ENCODE measurements at regions not wholly inside any gene's neighbourhood (a gene's known extent, or its start where the extent isn't known, plus 50 kb on each side); places are given as distances from the start of the nearest gene placed in this dataset.
A peak's percentile ranks its signal among the peaks of the same experiment; 100 is the strongest.
"Not testable (repeated sequence)": the region's sequence is repeated elsewhere in the genome, so short reads cannot be mapped to it uniquely, and the experiment has no call there.

DNA sequence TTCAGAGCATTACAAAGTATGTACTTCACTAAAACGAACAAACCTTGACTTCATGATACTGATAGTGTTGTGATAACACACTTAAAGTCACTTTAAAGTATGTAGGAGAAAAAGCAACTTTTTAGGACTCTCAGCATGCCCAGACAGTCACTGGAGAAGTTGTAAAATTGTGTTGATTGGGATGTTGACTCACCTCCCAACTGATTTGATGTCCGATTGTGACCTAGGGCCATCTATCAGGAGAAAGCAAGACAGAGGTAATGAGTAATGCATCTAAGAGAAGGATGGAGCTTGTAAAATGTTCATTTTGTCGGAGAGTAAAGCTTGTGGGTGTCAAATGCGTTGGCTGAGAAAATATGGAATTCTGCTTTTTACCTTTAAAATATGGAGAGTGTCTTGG, 135.4 kb upstream of the SEMA3D start:
- DNase-seq (ENCODE audit: low read depth) = no peak

DNA sequence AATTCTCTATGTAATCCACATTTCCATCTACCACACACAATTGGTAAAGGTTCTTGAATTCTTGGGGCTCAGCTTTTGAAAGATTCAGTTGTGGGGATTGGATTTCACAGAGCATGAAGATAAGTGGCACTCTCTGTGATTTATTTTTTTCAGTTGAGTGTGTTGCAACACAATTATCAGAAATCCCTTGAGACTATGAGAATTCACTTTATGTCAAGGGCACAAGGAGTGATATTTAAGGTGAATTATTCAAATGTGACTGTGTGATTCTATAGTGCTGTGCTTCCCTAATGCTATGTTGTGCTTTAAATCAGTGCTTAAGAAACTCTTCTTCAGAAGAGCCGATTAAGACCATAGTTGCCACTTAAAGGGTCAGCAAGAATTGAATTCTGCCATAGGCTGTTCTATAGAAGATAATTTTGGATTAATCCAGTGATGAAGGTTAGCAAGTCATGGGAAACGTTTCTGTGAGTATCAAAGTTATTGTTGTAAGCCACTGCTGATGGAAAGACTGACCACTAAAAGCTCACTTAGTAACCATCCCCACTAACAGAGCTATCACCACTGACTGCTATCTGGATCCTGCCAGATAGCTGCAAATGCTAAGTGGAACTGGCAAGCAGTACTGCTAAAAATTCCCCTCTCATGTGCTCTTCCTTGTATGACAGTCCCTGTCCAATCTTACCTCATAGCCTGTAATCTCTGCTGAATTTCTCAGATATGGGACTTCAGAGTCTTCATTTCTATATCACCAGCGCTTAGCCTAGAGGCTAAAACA, 134.0 kb upstream of the SEMA3D start:
- no peak for DNase-seq (ENCODE audit: low read depth)

DNA sequence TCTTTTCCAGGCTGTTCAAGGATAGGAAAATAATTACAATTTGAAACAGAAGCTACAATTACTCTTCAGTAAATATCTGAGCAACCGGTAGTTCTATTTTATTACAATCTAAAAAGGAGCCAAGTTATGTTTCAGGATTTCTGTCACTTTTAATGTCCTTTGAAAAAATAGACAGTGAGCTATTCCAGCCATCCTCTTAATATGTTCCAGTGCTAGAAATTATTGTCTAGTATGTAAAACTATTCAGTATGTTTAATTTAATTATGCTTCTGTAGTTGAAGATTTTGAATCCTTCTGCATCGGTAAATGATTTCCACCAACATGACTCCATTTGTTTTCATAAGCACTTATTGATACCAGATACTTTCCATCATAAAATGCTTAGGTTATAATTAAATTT, 129.6 kb upstream of the SEMA3D start:
- DNase-seq (ENCODE audit: low read depth) = no peak

DNA sequence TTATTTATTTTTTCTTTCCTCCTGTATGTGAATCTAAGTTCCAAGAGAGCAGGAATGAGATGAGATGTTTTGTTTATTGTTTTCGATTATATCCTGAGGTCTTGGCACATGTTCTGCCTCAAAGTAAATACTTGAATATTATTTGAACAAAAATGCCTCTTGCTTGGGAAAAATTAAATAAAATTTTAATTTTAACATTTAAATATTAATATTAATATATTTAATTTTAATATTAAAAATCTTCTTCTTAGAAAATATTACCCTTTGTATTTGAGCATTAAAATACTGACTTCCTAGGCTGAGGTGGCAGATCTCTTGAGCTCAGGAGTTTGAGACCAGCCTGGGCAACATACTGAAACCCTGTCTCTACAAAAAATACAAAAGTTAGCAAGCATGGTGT, 123.4 kb upstream of the SEMA3D start:
- no peak for DNase-seq (ENCODE audit: low read depth)

DNA sequence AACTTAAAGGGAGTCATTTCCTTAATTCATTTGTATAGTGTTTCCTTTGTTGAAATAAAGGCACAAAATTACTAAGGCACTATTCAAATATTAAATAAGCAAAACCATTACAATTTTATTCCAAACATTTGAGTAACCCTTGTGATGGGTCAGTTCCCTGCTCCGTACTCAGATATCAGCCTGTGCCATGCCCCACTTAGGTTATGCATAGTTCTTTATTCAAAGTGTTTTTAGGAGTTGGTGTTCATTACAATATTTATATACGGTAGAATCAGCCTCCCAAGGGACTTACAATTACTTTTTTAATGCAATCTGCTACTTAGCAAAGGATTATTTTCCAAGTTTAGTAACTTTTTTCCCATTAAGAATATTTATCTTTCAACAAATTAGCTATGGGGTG, 119.3 kb upstream of the SEMA3D start:
- peak; percentile 38 for DNase-seq (ENCODE audit: low read depth)

DNA sequence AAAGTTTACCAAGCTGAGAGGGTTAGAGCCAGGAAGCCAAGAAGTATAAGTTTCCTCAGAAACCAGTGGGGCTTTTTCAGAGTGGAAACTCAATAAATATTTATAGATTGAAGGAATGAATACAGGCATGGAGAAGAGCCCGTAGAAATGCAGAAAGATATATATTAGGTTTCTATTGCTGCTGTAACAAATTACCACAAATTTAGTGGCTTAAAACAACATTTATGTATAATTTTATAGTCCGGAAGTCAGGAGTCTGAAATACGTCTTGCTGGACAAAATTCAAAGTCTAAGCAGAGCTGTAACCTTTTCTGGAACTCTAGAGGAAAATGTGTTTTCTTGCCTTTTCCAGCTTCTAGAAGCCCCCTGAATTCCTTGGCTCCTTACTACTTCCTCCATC, 107.3 kb upstream of the SEMA3D start:
- DNase-seq (ENCODE audit: low read depth) = no peak

DNA sequence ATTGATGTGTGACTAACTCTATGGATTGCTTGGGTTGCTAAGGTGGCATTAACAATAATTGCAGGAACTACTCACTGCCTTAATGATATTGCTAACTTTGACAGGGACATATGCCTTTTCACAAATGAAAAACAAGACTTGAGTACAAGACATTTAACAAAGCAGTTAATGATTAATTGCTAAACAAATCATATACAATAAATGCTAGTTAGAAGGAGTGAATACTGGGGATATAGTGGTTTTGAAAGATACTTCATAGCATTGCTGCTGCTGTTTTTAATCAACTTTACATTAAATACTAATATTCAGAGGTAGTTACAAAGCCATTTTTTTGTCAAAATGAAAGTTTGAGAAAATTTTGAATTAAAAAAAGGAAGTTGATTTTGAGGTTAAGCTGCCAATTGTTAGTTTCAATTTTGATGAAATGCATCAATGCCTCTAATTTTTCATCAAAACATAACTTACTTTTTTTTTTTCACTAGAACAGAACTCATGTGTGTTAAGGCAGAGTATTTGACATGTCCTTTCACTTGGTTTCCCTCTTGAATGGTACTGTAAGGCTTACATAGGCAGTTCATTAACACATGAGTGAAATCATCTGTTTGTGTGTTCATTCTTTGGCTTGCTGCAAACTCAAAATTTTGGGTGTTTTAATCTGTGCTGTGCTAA, 106.2 kb upstream of the SEMA3D start:
- no peak for DNase-seq (ENCODE audit: low read depth)

DNA sequence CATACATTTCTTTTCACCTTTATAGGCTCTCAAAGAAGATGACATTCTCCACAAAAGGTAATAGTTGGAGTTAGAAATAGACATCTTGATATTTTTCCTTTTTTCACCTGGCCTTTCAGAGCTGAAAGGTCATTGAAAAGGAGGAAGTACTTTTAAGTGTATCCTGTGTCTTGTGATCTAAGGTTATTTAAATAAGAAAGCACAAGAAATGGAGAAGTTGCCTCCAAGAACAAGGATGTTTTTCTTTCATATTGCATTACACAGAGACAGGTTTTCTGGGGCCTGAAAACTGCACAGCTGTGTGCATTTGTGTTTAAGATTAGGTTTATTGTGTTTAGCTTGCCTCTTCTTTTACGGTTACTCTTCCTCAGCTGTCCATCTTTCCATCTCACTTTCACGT, 103.4 kb upstream of the SEMA3D start:
- DNase-seq (ENCODE audit: low read depth) = no peak

DNA sequence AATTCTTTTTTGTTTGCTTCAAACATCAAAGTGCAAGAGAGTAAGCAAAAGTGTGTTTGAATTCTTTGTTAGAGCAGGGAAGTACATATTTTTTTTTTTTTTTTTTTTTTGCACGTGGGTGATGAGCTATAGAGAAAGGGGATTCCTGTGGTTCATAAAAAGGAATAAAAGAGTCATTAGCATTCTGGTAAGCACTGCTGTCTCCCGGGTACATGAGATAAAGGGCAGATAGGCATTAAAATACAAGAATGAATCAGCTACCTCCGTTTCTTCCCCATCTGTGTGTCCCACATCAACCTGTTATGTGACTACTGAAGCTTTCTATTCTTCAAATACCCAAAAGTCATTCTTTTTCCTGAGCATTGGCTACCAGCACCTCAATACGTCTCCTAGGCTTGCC, 102.4 kb upstream of the SEMA3D start:
- no peak for DNase-seq (ENCODE audit: low read depth)

DNA sequence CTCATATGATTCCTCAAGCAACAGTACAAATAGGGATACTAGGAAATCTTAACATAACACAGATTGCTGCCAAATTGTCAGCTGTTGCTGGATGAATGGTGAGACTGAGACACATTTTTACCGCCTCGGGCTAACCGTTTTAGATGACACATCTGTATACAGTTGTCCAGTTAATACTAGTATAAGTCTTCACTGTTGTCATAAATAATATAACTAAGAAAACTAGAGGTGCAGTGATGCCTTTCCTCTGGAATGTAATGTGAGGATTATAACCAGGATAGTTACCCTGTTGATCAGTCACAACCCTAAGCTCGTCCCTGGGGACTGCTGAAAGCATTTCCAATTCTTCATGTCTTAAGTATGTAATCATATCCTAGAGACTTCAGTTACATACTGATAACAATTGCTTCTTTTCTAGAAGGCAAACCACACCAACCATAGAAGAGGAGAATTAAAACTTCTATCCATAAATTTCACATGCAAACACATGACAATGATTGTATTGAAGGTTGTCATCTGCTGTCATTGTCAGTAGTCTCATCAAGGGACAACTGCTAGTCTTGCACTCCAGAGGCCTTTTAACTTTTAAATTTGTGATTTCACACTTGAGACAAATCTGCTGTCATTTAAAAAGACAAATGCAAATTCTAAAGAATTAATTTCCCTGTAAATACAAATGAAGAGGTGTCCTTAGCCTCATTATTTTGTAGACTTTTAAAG, 100.4 kb upstream of the SEMA3D start:
- peak; percentile 45 for DNase-seq (ENCODE audit: low read depth)

DNA sequence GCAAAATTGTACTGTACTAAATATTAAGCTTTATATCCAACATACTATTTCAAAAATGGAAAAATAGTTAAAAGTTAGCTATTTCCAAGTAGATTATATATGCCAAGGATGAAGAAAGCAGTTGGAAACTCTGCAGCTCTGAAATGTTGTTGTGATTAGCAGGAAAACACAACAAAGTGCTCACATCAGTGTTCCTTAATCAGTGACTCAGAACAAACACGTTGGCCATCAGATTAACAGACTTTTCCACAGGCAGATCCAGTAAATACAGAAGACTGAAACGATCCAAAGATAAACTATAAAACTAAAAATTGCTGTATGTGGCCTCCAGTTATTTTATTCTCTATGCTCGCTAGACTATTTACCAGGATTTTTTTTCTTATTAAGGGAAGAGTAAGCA, 99.6 kb upstream of the SEMA3D start:
- peak; percentile 34 for DNase-seq (ENCODE audit: low read depth)

DNA sequence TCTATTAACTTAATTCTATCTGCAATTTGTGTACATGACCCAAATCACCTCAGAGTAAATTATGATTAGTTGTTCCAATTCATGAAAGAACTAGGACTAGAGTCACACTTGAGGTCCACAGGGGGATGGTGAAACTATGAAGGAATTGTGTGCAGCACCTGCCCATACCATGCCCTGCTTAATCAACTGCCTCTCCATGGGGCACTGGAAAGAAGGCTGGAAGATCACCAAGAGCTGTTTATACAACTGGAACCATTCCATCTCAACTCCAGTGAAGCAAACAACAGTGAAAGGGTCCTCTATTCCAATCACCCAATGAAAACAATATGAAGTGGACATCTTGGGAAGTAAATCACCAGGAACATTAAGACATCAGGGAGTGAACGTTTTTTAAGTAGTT, 98.7 kb upstream of the SEMA3D start:
- no peak for DNase-seq (ENCODE audit: low read depth)

DNA sequence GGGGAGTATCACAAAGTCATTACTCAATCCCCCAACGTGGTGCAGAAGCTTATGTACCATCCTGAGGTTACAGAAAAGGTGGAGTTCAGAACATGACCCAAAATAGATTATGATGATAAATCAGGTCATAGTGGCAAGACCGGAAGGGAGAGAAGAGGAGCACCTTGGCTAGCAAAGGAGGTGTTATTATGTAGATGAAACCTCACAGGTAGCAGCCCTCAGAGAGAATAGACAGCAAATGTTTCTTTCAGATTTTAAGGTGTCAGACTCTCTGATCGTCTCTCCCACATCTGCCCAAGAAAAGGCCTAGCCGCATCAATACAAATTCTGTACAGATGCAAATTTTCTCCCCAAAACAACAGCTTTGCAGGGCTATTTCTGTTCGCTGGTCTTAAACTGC, 88.3 kb upstream of the SEMA3D start:
- no peak for DNase-seq (ENCODE audit: low read depth)

DNA sequence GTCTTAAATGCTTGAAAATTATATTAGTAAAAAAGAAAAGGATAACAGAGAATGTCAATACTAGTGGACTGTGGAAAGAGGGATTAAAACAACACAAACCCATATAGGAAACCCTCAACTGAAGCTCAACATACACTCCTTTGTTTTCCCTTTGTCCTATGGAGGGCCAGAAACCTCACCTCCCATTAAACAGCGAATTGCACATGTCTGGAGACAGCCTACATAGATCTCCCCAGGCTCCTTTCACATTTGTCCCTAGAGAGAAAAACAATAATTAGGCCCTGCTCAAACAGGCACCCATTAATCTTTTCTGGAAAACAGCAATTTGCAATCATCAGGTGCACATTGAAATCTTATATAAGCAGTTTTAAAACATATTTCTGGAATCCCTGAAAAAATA, 87.6 kb upstream of the SEMA3D start:
- DNase-seq (ENCODE audit: low read depth) = no peak

DNA sequence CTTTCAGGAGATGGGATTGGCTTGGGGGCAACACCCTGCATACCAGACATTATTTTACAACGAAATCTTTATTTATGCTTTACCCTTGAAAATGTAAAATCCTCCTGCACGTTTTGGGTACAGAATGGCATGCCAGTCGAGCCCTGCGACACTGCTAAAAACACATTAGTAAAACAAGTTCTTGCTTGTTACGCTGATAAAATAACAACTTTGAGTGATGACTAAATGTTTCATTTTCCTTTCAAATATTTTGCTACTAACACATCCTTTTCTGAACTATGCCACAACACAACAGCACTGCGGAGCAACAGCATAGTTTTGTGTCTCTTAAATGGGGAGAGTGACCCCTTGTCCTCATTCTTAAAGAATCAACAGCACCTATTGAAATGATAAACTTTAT, 76.0 kb upstream of the SEMA3D start:
- no peak for DNase-seq (ENCODE audit: low read depth)

DNA sequence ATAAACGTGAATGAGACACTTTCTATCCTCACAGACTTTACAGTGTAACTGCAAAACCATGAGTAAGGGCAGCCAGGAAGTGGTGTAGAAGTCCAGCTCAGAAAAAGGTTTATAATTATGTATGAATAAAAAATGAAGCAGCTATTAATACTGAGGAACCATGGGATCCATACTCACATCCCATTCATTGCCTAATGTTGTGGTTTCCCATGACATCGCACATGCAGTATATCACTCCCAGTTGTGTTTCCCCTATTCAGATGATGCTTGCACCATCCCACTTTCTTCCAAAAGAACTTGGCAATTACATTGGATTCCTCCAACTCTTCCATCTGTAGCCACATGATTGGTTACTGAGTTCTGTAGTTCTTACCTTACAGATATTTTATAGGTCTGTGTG, 74.5 kb upstream of the SEMA3D start:
- DNase-seq (ENCODE audit: low read depth) = peak; percentile 6

DNA sequence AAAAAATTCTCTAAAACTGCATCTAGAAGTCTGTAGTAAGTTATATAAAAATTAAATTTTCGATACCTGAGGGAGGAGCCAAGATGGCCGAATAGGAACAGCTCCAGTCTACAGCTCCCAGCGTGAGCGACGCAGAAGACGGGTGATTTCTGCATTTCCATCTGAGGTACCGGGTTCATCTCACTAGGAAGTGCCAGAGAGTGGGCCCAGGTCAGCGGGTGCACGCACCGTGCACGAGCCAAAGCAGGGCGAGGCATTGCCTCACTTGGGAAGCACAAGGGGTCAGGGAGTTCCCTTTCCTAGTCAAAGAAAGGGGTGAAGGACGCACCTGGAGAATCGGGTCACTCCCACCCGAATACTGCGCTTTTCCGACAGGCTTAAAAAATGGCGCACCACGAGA, 62.9 kb upstream of the SEMA3D start:
- DNase-seq (ENCODE audit: low read depth) = not testable (repeated sequence)

DNA sequence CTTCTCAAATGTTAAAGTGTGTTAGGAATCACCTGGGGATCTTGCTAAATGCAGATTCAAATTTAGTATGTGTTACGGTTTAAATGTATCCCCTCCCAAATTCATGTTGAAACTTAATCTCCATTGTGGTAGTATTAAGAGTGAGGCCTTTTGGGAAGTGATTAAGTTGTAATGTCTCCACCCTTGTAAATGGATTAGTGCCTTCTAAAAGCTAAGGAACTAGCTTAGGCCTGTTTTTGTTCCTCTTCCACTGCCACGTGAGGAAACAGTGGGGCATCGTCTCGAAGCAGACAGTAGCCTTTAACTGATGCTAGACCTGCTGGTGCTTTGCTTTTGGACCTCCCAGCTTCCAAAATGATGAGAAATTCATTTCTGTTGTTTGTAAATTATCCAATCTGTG, 52.3 kb upstream of the SEMA3D start:
- DNase-seq (ENCODE audit: low read depth) = no peak

DNA sequence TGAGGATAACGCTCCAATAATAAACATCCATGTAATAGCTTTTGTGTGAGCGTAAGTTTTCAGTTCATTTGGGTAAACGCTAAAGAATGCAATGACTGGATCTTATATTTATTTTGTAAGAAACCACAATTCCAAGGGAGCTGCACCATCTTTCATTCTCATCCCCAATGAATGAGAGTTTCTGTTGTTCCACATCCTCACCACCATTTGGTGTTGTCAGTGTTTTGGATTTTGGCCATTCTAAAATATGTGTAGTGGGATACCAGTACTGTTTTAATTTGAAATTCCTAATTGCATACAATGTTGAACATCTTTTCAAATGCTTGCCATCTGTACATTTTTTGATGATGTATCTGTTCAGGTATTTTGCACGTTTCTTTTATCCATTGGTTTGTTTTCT, 50.9 kb upstream of the SEMA3D start:
- DNase-seq (ENCODE audit: low read depth) = no peak

Data from fibroblast of gingiva (primary cell).